B cell (primary cell): ENCODE measurements at regions not wholly inside any gene's neighbourhood (a gene's known extent, or its start where the extent isn't known, plus 50 kb on each side); places are given as distances from the start of the nearest gene placed in this dataset.

Experiments
- EZH2 ChIP-seq: IDR thresholded peaks from 2 replicates; pipeline ENCODE4 v1.6.1; 2012; ENCODE audit warnings: borderline replicate concordance, low read depth, mild to moderate bottlenecking, moderate library complexity, low read length; ENCODE audit not compliant: insufficient read depth, poor library complexity, severe bottlenecking
- TF ChIP-seq, protein P1 (sequence below): fragments of 200-600 bp; IDR thresholded peaks from one replicate; pipeline ENCODE4 v1.8.0; 2022; ENCODE audit warnings: antibody characterized with exemption, mild to moderate bottlenecking

DNA sequence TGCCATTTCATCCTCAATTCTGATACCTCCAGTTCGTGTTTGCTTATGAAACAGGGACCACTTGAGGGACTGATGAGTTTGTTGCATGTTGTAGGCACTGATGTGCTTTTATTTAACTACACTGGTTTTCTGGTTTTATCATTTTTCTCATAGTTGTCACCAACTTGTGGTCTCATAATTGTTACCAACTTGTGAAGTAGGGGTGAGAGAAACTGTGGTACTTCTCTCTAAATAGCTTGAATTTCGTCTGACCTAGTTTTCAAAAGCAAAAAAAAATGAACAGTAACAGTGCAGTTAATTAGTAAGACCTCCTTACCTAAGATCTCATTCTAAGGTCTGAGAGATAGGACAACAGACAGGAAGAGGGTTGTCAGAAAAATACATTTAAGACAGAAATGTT lies 78.0 kb downstream of the ANXA2R start:
- TF ChIP-seq, protein P1, sequence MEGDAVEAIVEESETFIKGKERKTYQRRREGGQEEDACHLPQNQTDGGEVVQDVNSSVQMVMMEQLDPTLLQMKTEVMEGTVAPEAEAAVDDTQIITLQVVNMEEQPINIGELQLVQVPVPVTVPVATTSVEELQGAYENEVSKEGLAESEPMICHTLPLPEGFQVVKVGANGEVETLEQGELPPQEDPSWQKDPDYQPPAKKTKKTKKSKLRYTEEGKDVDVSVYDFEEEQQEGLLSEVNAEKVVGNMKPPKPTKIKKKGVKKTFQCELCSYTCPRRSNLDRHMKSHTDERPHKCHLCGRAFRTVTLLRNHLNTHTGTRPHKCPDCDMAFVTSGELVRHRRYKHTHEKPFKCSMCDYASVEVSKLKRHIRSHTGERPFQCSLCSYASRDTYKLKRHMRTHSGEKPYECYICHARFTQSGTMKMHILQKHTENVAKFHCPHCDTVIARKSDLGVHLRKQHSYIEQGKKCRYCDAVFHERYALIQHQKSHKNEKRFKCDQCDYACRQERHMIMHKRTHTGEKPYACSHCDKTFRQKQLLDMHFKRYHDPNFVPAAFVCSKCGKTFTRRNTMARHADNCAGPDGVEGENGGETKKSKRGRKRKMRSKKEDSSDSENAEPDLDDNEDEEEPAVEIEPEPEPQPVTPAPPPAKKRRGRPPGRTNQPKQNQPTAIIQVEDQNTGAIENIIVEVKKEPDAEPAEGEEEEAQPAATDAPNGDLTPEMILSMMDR, result no peak
- no peak for TF ChIP-seq EZH2
